HT-29 (cell line): ENCODE measurements at regions not wholly inside any gene's neighbourhood (a gene's known extent, or its start where the extent isn't known, plus 50 kb on each side); places are given as distances from the start of the nearest gene placed in this dataset.
"Not testable (repeated sequence)": the region's sequence is repeated elsewhere in the genome, so short reads cannot be mapped to it uniquely, and the experiment has no call there.

Experiments
- DNase-seq: peaks from one replicate; pipeline ENCODE4 v3.0.0-alpha.2; 2015; ENCODE audit warnings: low spot score

- DNase-seq, result no peak
Measured at GRCh38 chr5:42074353-42074752, 149.3 kb downstream of the FBXO4 start.

GRCh38 chr5:42089705-42090104 is 164.6 kb downstream of the FBXO4 start:
- DNase-seq, result no peak

- no peak for DNase-seq
Measured at GRCh38 chr5:42090162-42090561, 165.1 kb downstream of the FBXO4 start.

- DNase-seq, result not testable (repeated sequence)
Measured at GRCh38 chr5:42099846-42100245, 174.8 kb downstream of the FBXO4 start.

GRCh38 chr5:42108468-42108867 is 183.4 kb downstream of the FBXO4 start:
- DNase-seq, result peak; percentile 60

GRCh38 chr5:42109006-42109572 is 184.0 kb downstream of the FBXO4 start:
- peak; percentile 32 for DNase-seq

GRCh38 chr5:42115721-42116120 is 190.6 kb downstream of the FBXO4 start:
- DNase-seq, result not testable (repeated sequence)

- DNase-seq, result no peak
Measured at GRCh38 chr5:42120070-42120469, 195.0 kb downstream of the FBXO4 start.

- no peak for DNase-seq
Measured at GRCh38 chr5:42121401-42121800, 196.3 kb downstream of the FBXO4 start.

GRCh38 chr5:42131081-42131480 is 206.0 kb downstream of the FBXO4 start:
- no peak for DNase-seq

- no peak for DNase-seq
Measured at GRCh38 chr5:42143361-42143760, 218.3 kb downstream of the FBXO4 start.

GRCh38 chr5:42148813-42149212 is 223.7 kb downstream of the FBXO4 start:
- DNase-seq, result no peak

- DNase-seq, result no peak
Measured at GRCh38 chr5:42157215-42157614, 232.1 kb downstream of the FBXO4 start.

GRCh38 chr5:42163083-42163482 is 238.0 kb downstream of the FBXO4 start:
- no peak for DNase-seq

- no peak for DNase-seq
Measured at GRCh38 chr5:42168091-42168670, 243.1 kb downstream of the FBXO4 start.

GRCh38 chr5:42176118-42176517 is 247.1 kb upstream of the GHR start:
- not testable (repeated sequence) for DNase-seq

GRCh38 chr5:42179843-42180242 is 243.4 kb upstream of the GHR start:
- not testable (repeated sequence) for DNase-seq

- no peak for DNase-seq
Measured at GRCh38 chr5:42216904-42217303, 206.3 kb upstream of the GHR start.

- no peak for DNase-seq
Measured at GRCh38 chr5:42217791-42218190, 205.4 kb upstream of the GHR start.

- no peak for DNase-seq
Measured at GRCh38 chr5:42225009-42225408, 198.2 kb upstream of the GHR start.

- no peak for DNase-seq
Measured at GRCh38 chr5:42228279-42228678, 195.0 kb upstream of the GHR start.

GRCh38 chr5:42230839-42231238 is 192.4 kb upstream of the GHR start:
- DNase-seq, result no peak

GRCh38 chr5:42235241-42235640 is 188.0 kb upstream of the GHR start:
- DNase-seq, result no peak

- DNase-seq, result no peak
Measured at GRCh38 chr5:42235837-42236236, 187.4 kb upstream of the GHR start.
